ENCODE measurements at regions not wholly inside any gene's neighbourhood (a gene's known extent, or its start where the extent isn't known, plus 50 kb on each side); places are given as distances from the start of the nearest gene placed in this dataset.

DNA sequence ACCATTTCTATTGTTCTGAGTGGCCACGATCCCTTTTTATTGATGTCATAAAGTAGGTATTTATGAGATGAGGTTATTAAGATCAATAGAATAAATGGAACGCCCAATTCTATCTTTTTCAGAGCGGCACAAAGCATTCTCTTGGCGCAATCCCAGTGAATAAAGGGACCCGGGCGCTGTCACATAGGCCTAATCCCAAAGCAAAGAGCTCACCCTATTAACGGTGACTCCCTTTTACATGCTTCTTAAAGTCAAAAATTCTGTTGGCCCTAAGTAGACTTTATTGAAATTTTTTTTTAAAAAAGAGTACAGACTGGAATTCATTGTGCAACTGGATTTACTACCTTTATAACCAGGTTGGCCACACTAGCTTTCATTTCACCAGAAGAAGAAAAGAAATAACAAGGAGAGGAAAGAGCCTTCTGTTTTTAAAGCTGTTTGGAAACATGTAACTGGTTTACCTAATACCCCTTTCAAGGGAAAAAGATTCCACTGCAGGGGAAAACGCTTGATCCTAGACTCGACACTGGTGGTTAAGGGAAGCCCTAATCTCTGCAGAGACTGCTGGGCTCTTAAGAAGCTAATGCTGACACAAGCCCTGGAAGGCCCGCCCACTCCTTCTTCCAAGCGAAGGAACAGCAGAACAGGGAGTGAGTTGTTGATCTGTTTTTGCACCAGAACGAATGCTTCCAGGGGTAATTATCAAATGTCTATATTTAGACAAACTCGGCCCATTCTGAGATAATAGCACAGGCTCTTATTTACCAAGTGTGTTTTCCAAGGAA lies 381.2 kb downstream of the BCL11B start:
- Histone ChIP-seq H3K36me3 (no peaks in the 10 kb centered on the region), H3K9me3 (no peaks in the 10 kb centered on the region), H3K4me3 (replicated peaks in 1 of 3) (no peak overlapping the region), H3K27me3 (no peaks in the 10 kb centered on the region), H3K27ac (peak overlapping the region in 1 of 3 donors; percentile 50), H3K4me1 (peaks cover 10 to 43% of the 10 kb centered on the region in 2 donors)
- peak; percentile 72 to 77 for DNase-seq
- intact Hi-C loops (cut with DNase I), result no loop called here
- WGBS, 2 donors, result 46 to 47% methylated on average over 13 of the region's 13 CpGs
- TF ChIP-seq CTCF (IDR thresholded peaks at IDR 0.05), result no peak
- no peak for TF ChIP-seq POLR2A (IDR thresholded peaks at IDR 0.05)

- H3K27ac ChIP-seq, result no peak overlapping the region
- no peaks in the 10 kb centered on the region for H3K9me3 ChIP-seq
- DNase-seq, result peak in 1 of 2 donors; percentile 52
- no peaks in the 10 kb centered on the region for H3K27me3 ChIP-seq
- intact Hi-C loops (cut with DNase I), result no loop called here
- H3K36me3 ChIP-seq, result no peaks in the 10 kb centered on the region
- peaks cover 10 to 30% of the 10 kb centered on the region in 2 donors for H3K4me1 ChIP-seq
- no peak overlapping the region for H3K4me3 ChIP-seq (replicated peaks in 1 of 3)
- TF ChIP-seq POLR2A (IDR thresholded peaks at IDR 0.05), result no peak
- TF ChIP-seq CTCF (IDR thresholded peaks at IDR 0.05), result no peak
Measured at GRCh38 chr14:98893675-98894074, 378.3 kb downstream of the BCL11B start.

- TF ChIP-seq POLR2A (IDR thresholded peaks at IDR 0.05) (no peak), CTCF (IDR thresholded peaks at IDR 0.05) (no peak)
- intact Hi-C loops (cut with DNase I), result no loop called here
- no peaks in the 10 kb centered on the region for H3K9me3 ChIP-seq
- no peak overlapping the region for H3K4me3 ChIP-seq (replicated peaks in 1 of 3)
- H3K27ac ChIP-seq, result no peak overlapping the region
- 47 to 58% methylated on average over 5 of the region's 5 CpGs for WGBS, 2 donors
- no peaks in the 10 kb centered on the region for H3K27me3 ChIP-seq
- no peak for DNase-seq
- H3K36me3 ChIP-seq, result no peaks in the 10 kb centered on the region
- H3K4me1 ChIP-seq, result peaks cover 10 to 27% of the 10 kb centered on the region in 2 donors
Measured at GRCh38 chr14:98894600-98894999, 377.4 kb downstream of the BCL11B start.

- WGBS, 2 donors, result 77 to 79% methylated on average over 5 of the region's 5 CpGs
Measured at GRCh38 chr14:98896449-98896848, 375.5 kb downstream of the BCL11B start.

More at GRCh38 chr14:98896449-98896848, 375.5 kb downstream of the BCL11B start:
- H3K4me1 ChIP-seq, result peaks cover 4 to 23% of the 10 kb centered on the region in 2 donors
- intact Hi-C loops (cut with DNase I), result no loop called here
- no peak for TF ChIP-seq CTCF (IDR thresholded peaks at IDR 0.05)
- TF ChIP-seq POLR2A (IDR thresholded peaks at IDR 0.05), result no peak
- no peak overlapping the region for H3K27ac ChIP-seq
- no peaks in the 10 kb centered on the region for H3K9me3 ChIP-seq
- H3K4me3 ChIP-seq (replicated peaks in 1 of 3), result no peak overlapping the region
- H3K36me3 ChIP-seq, result no peaks in the 10 kb centered on the region
- no peaks in the 10 kb centered on the region for H3K27me3 ChIP-seq
- DNase-seq, result no peak
